Mesenchymal stem cell (in vitro differentiated cells and primary cell): ENCODE measurements at regions not wholly inside any gene's neighbourhood (a gene's known extent, or its start where the extent isn't known, plus 50 kb on each side); places are given as distances from the start of the nearest gene placed in this dataset.
"Not testable (repeated sequence)": the region's sequence is repeated elsewhere in the genome, so short reads cannot be mapped to it uniquely, and the experiment has no call there.

ENCODE experiments used
- DNase-seq: peaks from one replicate; pipeline ENCODE4 v3.0.0-alpha.2; 2013
- H2AFZ ChIP-seq: one replicate; pipeline ENCODE4 v1.6.1; 2013; ENCODE audit warnings: low read depth, mild to moderate bottlenecking, control low read depth, inconsistent platforms, low read length, moderate library complexity
- H2AK5ac ChIP-seq: 2 replicates; pipeline ENCODE4 v1.6.1; 2013; ENCODE audit warnings: low read length, moderate library complexity, mild to moderate bottlenecking, inconsistent platforms; ENCODE audit not compliant: severe bottlenecking
- H2BK120ac ChIP-seq: one replicate; pipeline ENCODE4 v1.6.1; 2013; ENCODE audit warnings: low read depth, mild to moderate bottlenecking, inconsistent platforms, low read length, moderate library complexity
- H2BK12ac ChIP-seq, 2 experiments: one replicate each; pipeline ENCODE4 v1.6.1; 2013; ENCODE audit warnings: inconsistent platforms in 2 of 2, low read length in 2 of 2, mild to moderate bottlenecking in 2 of 2, moderate library complexity in 2 of 2, control low read depth in 1 of 2
- H2BK15ac ChIP-seq: one replicate; pipeline ENCODE4 v1.6.1; 2013; ENCODE audit warnings: mild to moderate bottlenecking, low read depth, inconsistent platforms; ENCODE audit not compliant: poor library complexity, severe bottlenecking
- H2BK5ac ChIP-seq: 2 replicates; pipeline ENCODE4 v1.6.1; 2013; ENCODE audit warnings: low read depth, mild to moderate bottlenecking, low read length, control low read depth, inconsistent platforms; ENCODE audit not compliant: poor library complexity, severe bottlenecking
- H3K14ac ChIP-seq, 2 experiments: one replicate each; pipeline ENCODE4 v1.6.1; 2013; ENCODE audit warnings: inconsistent platforms in 2 of 2, low read length in 2 of 2, control low read depth in 1 of 2, mild to moderate bottlenecking in 1 of 2, moderate library complexity in 1 of 2
- H3K18ac ChIP-seq, 2 experiments: one replicate each; pipeline ENCODE4 v1.6.1; 2013; ENCODE audit warnings: inconsistent platforms in 2 of 2, low read length in 2 of 2, control low read depth in 1 of 2, low read depth in 1 of 2, mild to moderate bottlenecking in 1 of 2
- H3K23ac ChIP-seq, 2 experiments: one replicate each; pipeline ENCODE4 v1.6.1; 2013; ENCODE audit warnings: inconsistent platforms in 2 of 2, low read length in 2 of 2, mild to moderate bottlenecking in 2 of 2, moderate library complexity in 2 of 2, control low read depth in 1 of 2
- H3K27ac ChIP-seq: 2 replicates; pipeline ENCODE4 v1.5.1; 2013; ENCODE audit warnings: mild to moderate bottlenecking, moderate library complexity, low read length, control low read depth, inconsistent platforms; ENCODE audit not compliant: poor library complexity, severe bottlenecking
- H3K27me3 ChIP-seq, 2 experiments: 2 replicates each; pipeline versions ENCODE4 v1.6.1 to v1.7.0; 2013; ENCODE audit warnings: low read length in 2 of 2, mild to moderate bottlenecking in 2 of 2, moderate library complexity in 2 of 2, control low read depth in 1 of 2, inconsistent platforms in 1 of 2; ENCODE audit not compliant: control insufficient read depth in 1 of 2, insufficient read depth in 1 of 2
- H3K36me3 ChIP-seq, 2 experiments: 2 replicates each; pipeline versions ENCODE4 v1.6.1 to v1.7.0; 2013; ENCODE audit warnings: low read length in 2 of 2, control low read depth in 1 of 2, inconsistent platforms in 1 of 2, low read depth in 1 of 2, mild to moderate bottlenecking in 1 of 2; ENCODE audit not compliant: insufficient read depth in 2 of 2, control insufficient read depth in 1 of 2
- H3K4ac ChIP-seq, 2 experiments: one replicate each; pipeline ENCODE4 v1.6.1; 2013; ENCODE audit warnings: inconsistent platforms in 2 of 2, low read length in 2 of 2, mild to moderate bottlenecking in 2 of 2, moderate library complexity in 2 of 2, control low read depth in 1 of 2, low read depth in 1 of 2
- H3K4me1 ChIP-seq: 2 replicates; pipeline ENCODE4 v1.6.1; 2013; ENCODE audit warnings: low read depth, low read length, control low read depth; ENCODE audit not compliant: control insufficient read depth, insufficient read depth
- H3K4me2 ChIP-seq: 2 replicates; pipeline ENCODE4 v1.6.1; 2013; ENCODE audit warnings: low read length, mild to moderate bottlenecking, inconsistent platforms; ENCODE audit not compliant: poor library complexity, severe bottlenecking
- H3K4me3 ChIP-seq, 2 experiments: 2 replicates each; pipeline versions ENCODE4 v1.5.1 to v1.7.0; 2013; ENCODE audit warnings: low read length in 2 of 2, mild to moderate bottlenecking in 2 of 2, control low read depth in 1 of 2, low read depth in 1 of 2; ENCODE audit not compliant: insufficient read depth in 1 of 2
- H3K79me1 ChIP-seq: replicated peaks from 2 replicates; pipeline ENCODE4 v1.6.1; 2013; ENCODE audit warnings: mild to moderate bottlenecking, control low read depth, low read length, inconsistent platforms; ENCODE audit not compliant: poor library complexity, severe bottlenecking
- H3K9ac ChIP-seq: 2 replicates; pipeline ENCODE4 v1.7.0; 2013; ENCODE audit warnings: mild to moderate bottlenecking, low read length, moderate library complexity
- H3K9me3 ChIP-seq: 2 replicates; pipeline ENCODE4 v1.7.0; 2013; ENCODE audit warnings: mild to moderate bottlenecking, low read length; ENCODE audit not compliant: control insufficient read depth
- H4K8ac ChIP-seq: one replicate; pipeline ENCODE4 v1.6.1; 2013; ENCODE audit warnings: inconsistent platforms, mild to moderate bottlenecking, low read length, moderate library complexity
- H4K91ac ChIP-seq: one replicate; pipeline ENCODE4 v1.6.1; 2013; ENCODE audit warnings: mild to moderate bottlenecking, low read length, inconsistent platforms
- WGBS: methylation state at CpG from one replicate; pipeline ENCODE4 v1.1.7; 2013; ENCODE audit warnings: mixed read lengths; 5-methylcytosine and 5-hydroxymethylcytosine counted together

GRCh38 chr10:43922335-43923280 is 273.9 kb upstream of the ZNF32 start:
- H2BK15ac ChIP-seq = no peak overlapping the region
- H3K9ac ChIP-seq = no peak overlapping the region
- no peaks in the 10 kb centered on the region for H3K36me3 ChIP-seq
- peak overlapping the region in 1 of 2 experiments; percentile 24 for H3K4ac ChIP-seq
- no peaks in the 10 kb centered on the region for H3K79me1 ChIP-seq
- H3K23ac ChIP-seq = no peak overlapping the region
- peaks cover 11 to 22% of the 10 kb centered on the region in 2 experiments for H3K27me3 ChIP-seq
- no peak overlapping the region for H2BK12ac ChIP-seq
- H3K27ac ChIP-seq = no peak overlapping the region
- no peak overlapping the region for H2AFZ ChIP-seq
- H4K91ac ChIP-seq = peak overlapping the region; percentile 28
- 82% methylated on average over 8 of the region's 9 CpGs for WGBS
- H4K8ac ChIP-seq = peak overlapping the region; percentile 48
- peak overlapping the region; percentile 5 to 18 for H3K18ac ChIP-seq
- no peak overlapping the region for H2AK5ac ChIP-seq
- no peaks in the 10 kb centered on the region for H3K9me3 ChIP-seq
- no peak overlapping the region for H2BK120ac ChIP-seq
- no peak overlapping the region for H2BK5ac ChIP-seq
- H3K14ac ChIP-seq = no peak overlapping the region
- H3K4me3 ChIP-seq = no peak overlapping the region
- no peaks in the 10 kb centered on the region for H3K4me1 ChIP-seq
- H3K4me2 ChIP-seq = no peak overlapping the region
- DNase-seq = no peak

GRCh38 chr10:43921881-43922280 is 273.2 kb upstream of the ZNF32 start:
- no peaks in the 10 kb centered on the region for H3K9me3 ChIP-seq
- H4K8ac ChIP-seq = peak overlapping the region; percentile 27
- no peak overlapping the region for H3K23ac ChIP-seq
- DNase-seq = no peak
- no peak overlapping the region for H3K27ac ChIP-seq
- H3K4me3 ChIP-seq = no peak overlapping the region
- no peak overlapping the region for H3K4me2 ChIP-seq
- no peak overlapping the region for H2BK5ac ChIP-seq
- H3K36me3 ChIP-seq = no peaks in the 10 kb centered on the region
- no peaks in the 10 kb centered on the region for H3K4me1 ChIP-seq
- no peak overlapping the region for H2BK120ac ChIP-seq
- H2BK15ac ChIP-seq = no peak overlapping the region
- WGBS = 92% methylated on average over 9 of the region's 9 CpGs
- no peak overlapping the region for H2BK12ac ChIP-seq
- no peak overlapping the region for H2AFZ ChIP-seq
- no peak overlapping the region for H2AK5ac ChIP-seq
- H3K14ac ChIP-seq = no peak overlapping the region
- peak overlapping the region in 1 of 2 experiments; percentile 24 for H3K4ac ChIP-seq
- no peaks in the 10 kb centered on the region for H3K79me1 ChIP-seq
- peak overlapping the region in 1 of 2 experiments; percentile 18 for H3K18ac ChIP-seq
- H4K91ac ChIP-seq = no peak overlapping the region
- H3K9ac ChIP-seq = no peak overlapping the region
- peaks cover 11 to 18% of the 10 kb centered on the region in 2 experiments for H3K27me3 ChIP-seq

DNA sequence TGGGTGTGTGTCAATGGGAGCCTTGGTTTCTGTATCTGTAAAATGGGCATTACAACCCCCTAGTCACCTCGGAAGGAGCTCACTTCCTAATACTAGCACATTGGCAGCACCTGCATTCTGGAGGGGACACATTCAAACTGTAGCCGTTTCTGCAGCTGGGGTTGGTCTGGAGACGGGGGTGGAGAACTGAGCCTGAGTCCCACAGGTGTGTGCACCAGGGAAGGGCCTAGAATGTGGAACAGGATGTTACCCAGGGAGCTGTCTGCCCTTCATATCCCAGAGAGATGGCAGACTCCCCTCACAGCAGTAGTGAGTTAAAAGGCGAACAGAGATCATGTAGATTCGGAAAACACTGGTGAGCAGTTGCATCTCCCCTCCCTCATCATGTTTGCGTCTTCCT is 272.8 kb upstream of the ZNF32 start:
- H3K36me3 ChIP-seq = no peaks in the 10 kb centered on the region
- H3K79me1 ChIP-seq = no peaks in the 10 kb centered on the region
- no peak overlapping the region for H2AK5ac ChIP-seq
- H4K91ac ChIP-seq = no peak overlapping the region
- WGBS = 100% methylated on average over 6 of the region's 6 CpGs
- no peak overlapping the region for H3K27ac ChIP-seq
- no peak overlapping the region for H3K4me2 ChIP-seq
- H2BK15ac ChIP-seq = no peak overlapping the region
- H3K9ac ChIP-seq = no peak overlapping the region
- H3K4me3 ChIP-seq = no peak overlapping the region
- no peak overlapping the region for H2BK120ac ChIP-seq
- H3K18ac ChIP-seq = no peak overlapping the region
- no peak overlapping the region for H4K8ac ChIP-seq
- no peaks in the 10 kb centered on the region for H3K4me1 ChIP-seq
- no peaks in the 10 kb centered on the region for H3K9me3 ChIP-seq
- H3K23ac ChIP-seq = no peak overlapping the region
- no peak overlapping the region for H3K14ac ChIP-seq
- no peak overlapping the region for H2AFZ ChIP-seq
- no peak overlapping the region for H3K4ac ChIP-seq
- H2BK12ac ChIP-seq = no peak overlapping the region
- H2BK5ac ChIP-seq = no peak overlapping the region
- DNase-seq = no peak
- H3K27me3 ChIP-seq = peaks cover 11 to 14% of the 10 kb centered on the region in 2 experiments

DNA sequence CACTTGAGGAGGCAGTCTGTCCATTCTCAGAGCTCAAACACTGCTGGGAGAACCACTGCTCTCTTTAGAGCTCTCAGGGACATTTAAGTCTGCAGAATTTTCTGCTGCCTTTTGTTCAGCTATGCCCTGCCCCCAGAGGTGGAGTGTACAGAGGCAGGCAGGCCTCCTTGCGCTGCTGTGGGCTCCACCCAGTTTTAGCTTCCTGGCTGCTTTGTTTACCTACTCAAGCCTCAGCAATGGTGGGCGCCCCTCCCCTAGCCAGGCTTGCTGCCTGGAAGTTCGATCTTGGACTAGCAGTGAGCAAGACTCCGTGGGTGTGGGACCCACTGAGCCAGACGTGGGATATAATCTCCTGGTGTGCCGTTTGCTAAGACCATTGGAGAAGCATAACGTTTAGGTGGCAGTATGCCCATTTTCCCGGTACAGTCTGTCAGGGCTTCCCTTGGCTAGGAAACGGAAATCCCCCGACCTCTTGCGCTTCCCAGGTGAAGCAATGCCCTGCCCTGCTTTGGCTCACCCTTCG is 271.6 kb upstream of the ZNF32 start:
- not testable (repeated sequence) for H3K36me3 ChIP-seq, H3K9me3 ChIP-seq, H2AK5ac ChIP-seq, H4K8ac ChIP-seq, H3K27ac ChIP-seq, H3K18ac ChIP-seq, H2BK15ac ChIP-seq, H2BK120ac ChIP-seq, H3K4me2 ChIP-seq, H3K4me3 ChIP-seq, H3K14ac ChIP-seq, DNase-seq, H3K4ac ChIP-seq, H3K4me1 ChIP-seq, H3K79me1 ChIP-seq, H2BK12ac ChIP-seq, H2AFZ ChIP-seq, H3K9ac ChIP-seq, H3K23ac ChIP-seq, H2BK5ac ChIP-seq, H4K91ac ChIP-seq
- H3K27me3 ChIP-seq = peaks cover 4 to 11% of the 10 kb centered on the region in 2 experiments
- 92% methylated on average over 12 of the region's 12 CpGs for WGBS
